Hippocampal formation (tissue), 2 donors: ENCODE measurements at regions not wholly inside any gene's neighbourhood (a gene's known extent, or its start where the extent isn't known, plus 50 kb on each side); places are given as distances from the start of the nearest gene placed in this dataset.

Source experiments
- DNase-seq, 2 donors: peaks; one replicate each; lab custom pipeline; 2025; lab: John Stamatoyannopoulos, UW

DNA sequence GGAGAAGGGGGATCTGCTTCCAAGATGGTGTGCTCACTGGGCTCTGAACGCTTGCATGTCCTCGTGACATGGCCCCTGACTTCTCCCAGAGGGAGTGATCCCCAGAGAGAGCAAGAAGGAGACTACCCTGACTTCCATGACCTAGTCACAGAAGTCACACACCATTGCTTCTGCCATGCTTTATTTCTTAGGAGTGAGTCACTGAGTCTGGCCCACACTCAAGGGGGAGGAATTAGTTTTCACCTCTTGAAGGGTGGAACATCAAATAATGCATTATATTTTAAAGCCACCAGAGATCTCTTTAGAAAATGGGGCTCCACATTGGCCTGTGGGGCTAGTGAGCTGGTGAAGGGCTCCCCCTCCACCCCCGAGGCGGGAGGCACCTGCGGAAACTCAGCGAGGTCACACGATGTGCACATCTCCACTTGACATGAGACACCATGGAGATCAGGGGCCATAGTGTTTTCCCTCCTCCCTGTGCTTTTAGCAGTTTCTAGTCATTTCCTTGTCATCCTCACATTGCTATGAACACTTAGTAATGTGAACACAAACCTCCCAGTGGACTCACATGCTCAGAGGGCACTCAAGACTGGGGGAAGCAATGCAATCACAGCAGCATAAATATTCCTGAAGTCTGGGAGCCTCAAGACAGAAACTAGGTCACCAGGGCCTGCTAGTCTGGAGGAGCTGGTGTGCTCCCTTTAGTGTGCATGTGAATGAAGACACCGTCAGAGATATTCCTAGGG is 87.4 kb upstream of the FZD10 start:
- DNase-seq = no peak

DNA sequence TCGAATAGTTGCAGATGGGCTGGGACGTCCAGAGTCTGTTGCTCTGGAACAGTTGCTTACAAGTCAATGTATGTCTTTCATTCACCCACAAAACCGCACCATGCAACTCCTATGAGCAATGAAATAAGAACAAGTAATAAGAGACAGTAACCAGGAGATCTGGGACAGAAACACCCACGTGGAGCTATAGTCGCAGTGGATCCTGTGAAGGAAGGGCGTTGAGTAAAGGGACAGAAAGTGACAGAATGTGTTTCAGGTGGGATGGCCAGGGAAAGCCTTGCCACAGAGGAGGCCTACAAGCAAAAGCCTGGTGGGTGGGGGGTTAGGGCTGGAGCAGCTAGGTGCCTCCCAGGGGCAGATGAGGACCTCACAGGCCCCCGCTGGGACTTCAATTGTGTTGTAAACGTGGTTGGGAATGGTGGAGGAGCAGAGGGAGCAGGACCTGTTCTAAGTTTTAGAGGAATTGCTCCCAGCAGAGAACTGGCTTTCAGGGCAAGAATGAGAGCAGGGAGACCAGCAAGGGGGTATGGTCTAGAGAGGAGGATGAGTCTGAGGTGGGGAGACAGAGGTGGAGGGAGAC is 86.7 kb upstream of the FZD10 start:
- DNase-seq = no peak

GRCh38 chr12:130076126-130076525 is 86.1 kb upstream of the FZD10 start:
- DNase-seq = no peak

DNA sequence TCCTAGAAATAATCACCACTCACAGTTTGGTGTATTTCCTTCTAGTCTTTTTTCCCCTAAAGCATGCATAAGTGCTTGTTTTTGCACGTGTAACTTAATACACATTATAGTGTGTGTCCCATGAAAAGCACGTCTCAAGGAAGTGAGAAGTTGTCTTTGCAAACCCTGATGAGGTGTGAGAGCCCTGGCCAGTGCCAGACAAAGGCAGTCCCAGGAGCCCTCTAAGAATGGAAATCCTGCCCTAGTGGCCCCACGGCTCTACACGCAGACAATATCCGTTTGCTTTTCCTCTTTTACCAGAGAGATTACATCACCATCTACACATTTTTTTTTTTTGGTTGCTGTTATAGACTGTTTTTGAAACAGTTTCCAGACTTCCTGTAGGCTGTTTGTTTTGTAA is 85.5 kb upstream of the FZD10 start:
- no peak for DNase-seq

DNA sequence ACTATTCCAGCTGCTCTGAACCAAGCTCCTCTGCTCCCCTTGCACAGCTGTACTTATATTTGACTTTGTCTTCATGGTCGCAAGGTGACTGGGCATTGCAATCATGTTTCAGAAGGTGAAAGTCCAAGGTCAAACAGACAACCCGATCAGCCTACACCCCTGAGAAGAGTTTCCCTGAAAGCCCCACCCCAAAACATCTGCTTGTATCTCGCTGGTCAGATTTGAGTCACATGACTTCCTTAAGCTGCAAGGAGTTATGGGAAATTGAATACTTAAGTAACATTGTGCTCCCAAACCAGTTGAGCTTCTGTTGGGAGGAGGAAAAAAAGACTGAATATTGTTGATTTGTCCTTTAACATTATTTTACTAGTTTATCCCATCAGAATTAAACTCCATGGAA is 83.4 kb upstream of the FZD10 start:
- DNase-seq = no peak

- no peak for DNase-seq
These were observed 83.0 kb upstream of the FZD10 start for GRCh38 chr12:130079279-130079678.

- DNase-seq = no peak
These were observed 82.1 kb upstream of the FZD10 start for GRCh38 chr12:130080205-130080604.

DNA sequence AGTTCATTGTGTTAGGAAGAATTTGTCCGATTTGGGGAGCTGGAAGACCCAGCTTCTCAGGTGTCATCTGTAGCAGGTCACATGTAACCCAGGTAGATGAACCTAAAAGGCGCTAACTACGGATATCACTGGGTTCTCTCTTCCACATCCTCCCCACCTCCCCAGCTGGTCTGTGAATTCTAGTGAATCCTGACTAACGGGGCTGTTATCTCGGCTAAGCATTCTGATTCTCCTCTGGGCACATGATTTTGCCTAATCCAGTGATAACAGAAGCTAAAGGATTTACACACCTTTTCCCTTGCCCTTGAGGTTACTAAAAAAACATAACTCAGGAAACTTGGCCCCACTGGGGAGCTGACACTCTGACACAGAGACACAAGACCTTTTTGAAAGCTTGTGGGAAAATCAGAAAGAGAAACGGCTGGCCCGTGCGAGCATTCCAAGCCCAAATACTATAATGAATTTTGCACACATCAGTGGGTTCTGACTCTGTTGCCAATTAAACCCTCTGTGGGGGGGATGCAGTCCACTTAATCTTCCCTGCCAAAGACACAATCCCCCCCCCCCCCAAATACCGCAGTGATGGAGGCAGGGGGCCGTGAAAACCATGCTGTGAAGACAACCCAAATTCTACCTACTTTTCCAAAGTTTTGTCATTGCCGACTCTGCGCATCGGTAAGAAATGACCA is 81.0 kb upstream of the FZD10 start:
- DNase-seq = no peak

DNA sequence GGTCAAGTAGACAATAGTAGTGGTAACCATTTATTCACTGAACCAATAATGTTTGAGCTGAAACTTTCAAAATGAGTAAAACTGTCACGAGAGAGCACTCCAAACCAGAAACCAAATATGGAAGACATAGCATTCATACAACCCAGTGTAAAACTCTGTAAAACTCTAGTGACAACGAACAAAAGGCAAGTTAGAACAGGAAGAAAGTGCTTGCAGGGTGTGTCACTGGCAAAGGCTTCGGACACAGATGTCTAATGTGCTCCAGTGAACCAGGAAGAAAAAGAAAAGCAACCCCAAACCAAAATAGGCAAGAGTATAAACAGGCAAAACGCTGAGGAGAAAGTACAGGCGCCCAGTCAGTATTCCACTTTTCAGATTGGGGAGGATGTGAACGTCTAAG is 79.3 kb upstream of the FZD10 start:
- no peak for DNase-seq

DNA sequence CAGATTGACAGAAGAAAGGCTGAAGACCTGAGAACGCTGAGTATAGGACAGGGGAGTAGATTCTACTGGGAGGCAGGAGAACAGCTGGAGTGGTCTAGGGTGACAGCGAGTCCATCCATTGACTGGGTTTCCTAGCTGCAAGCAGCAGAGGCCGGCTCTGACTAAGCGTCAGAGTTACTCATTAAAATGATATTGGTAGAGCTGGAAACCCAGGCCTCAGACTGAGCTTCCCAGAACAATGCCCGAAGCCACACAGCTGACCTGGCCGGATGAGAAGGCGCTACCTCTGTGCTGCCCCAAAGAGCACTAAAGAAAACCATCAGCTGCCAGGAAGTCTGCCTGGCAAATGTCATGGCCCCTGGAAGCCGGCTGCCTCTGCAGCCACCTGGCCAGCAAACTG is 78.5 kb upstream of the FZD10 start:
- no peak for DNase-seq

DNA sequence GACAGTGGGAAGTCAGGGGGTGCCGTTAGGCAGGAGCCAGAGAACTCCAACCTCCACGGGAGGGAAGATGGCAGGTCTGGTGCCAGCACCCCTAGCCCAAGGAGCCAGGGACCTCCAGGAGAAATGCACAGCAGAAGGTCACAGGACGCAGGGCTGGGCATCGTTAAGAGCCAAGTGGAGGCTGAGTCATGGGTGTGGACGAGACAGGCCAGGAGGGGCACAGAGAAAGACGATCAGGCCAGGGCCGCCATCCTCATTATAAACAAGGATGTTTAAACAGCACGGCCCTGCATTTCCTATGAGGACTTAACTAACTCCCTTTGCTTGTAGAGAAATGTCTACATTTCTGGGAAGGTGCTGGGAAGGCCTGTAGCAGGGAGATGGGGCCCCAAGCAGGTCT is 77.9 kb upstream of the FZD10 start:
- DNase-seq = no peak

- DNase-seq = no peak
These were observed 76.0 kb upstream of the FZD10 start for GRCh38 chr12:130086248-130086647.

DNA sequence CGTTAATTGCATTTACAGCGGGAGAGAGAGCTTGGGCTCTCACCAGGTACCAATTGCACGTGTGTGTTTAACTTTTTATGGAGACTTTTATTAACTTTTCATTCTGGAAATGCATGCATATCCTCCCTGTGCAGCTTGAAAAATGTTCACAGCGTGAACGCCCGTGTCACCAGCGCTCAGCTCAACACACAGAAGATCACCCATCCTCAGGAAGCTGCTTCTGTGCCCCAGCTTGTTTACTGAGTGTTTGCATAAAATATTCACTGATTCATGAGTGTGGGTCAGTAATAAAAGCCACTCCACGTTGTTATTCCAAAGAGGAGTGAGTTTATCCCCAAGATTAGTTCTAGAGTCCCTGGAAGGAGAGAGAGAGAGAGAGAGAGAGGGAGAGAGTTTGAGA is 75.5 kb upstream of the FZD10 start:
- DNase-seq = no peak

- DNase-seq = no peak
These were observed 75.0 kb upstream of the FZD10 start for GRCh38 chr12:130087222-130087621.

DNA sequence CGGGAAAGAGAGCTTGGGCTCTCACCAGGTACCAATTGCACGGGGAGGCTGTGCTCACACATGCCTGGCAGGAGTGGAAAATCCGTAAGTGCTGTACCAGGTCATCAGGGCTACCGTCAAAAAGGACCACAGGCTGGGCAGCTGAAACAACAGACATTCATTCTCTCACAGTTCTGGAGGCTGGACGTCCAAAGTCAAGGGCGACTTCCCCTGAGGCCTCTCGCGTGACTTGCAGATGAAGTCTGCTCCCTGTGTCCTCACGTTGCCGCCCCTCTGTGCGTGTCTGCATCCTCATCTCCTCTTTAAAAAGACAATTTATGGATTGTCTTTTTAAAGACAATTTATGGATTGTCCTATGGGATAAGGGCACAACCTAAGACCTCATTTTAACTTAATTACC is 73.8 kb upstream of the FZD10 start:
- DNase-seq = no peak

GRCh38 chr12:130090542-130090941 is 71.7 kb upstream of the FZD10 start:
- DNase-seq = no peak

GRCh38 chr12:130093380-130093779 is 68.9 kb upstream of the FZD10 start:
- DNase-seq = no peak

DNA sequence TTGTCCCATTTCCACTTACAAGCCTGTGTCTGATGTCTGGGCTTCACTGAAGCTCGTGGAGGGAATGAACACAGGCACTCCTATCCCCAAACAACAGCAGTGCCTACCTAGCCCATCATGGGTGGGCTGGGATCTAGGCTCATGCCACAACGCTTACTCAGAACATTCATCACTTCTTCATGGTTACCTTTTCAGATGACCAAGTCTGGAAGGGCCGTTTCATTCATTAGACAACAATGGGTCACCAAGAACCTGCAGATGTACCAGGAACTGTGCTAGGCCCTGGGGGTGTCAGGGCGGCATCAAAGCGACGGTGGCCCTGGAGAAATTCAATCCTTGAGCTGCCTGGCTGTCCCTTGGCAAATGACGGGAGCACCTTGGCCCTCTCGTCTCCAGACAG is 64.9 kb upstream of the FZD10 start:
- DNase-seq = no peak

DNA sequence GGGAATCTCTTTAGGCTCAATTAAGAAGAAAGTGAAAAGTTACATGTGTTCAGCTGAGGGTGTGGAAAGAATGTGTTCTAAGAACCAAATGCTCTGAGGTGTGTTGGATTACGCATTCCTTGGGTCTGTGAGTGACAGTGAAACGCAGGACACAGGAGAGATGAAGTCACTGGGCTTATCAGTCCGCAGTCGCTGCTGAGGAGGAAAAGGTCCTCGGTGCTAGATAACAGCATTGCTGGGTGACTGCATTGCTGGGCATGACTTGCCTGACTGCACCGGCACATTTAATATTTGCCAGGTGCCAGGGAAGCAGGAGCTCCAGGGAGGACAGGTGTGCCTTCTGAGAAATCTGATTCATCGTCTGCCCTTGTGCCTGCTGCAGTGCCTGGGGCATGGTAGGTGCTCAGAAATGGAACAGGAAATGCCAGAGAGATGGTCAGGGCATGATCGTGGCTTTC is 64.4 kb upstream of the FZD10 start:
- DNase-seq = no peak

- no peak for DNase-seq
These were observed 63.8 kb upstream of the FZD10 start for GRCh38 chr12:130098301-130099005.

- no peak for DNase-seq
These were observed 61.5 kb upstream of the FZD10 start for GRCh38 chr12:130100634-130101362.

GRCh38 chr12:130101370-130101769 is 60.9 kb upstream of the FZD10 start:
- DNase-seq = no peak
